ENCODE measurements at regions not wholly inside any gene's neighbourhood (a gene's known extent, or its start where the extent isn't known, plus 50 kb on each side); places are given as distances from the start of the nearest gene placed in this dataset.

GRCh38 chr3:40920041-40920440 lies 279.3 kb upstream of the CTNNB1 start:
- no peak for TF ChIP-seq CTCF (IDR thresholded peaks at IDR 0.05)
- no peak for TF ChIP-seq TCF7L2 (IDR thresholded peaks at IDR 0.05; ENCODE audit: low read depth, low read length)
- no peak for TF ChIP-seq SIN3A (IDR thresholded peaks at IDR 0.05; ENCODE audit: borderline replicate concordance, insufficient read depth, low read depth, low read length)
- no peak for TF ChIP-seq POLR2AphosphoS5 (IDR thresholded peaks at IDR 0.05; ENCODE audit: low read depth, low read length)
- TF ChIP-seq REST (IDR thresholded peaks at IDR 0.05; ENCODE audit: insufficient read depth in 1 of 2, low read depth in 2 of 2, low read length in 1 of 2): no peak
